HG03139 (cell line): ENCODE measurements at regions not wholly inside any gene's neighbourhood (a gene's known extent, or its start where the extent isn't known, plus 50 kb on each side); places are given as distances from the start of the nearest gene placed in this dataset.

Experiments
- ATAC-seq: cut with Tn5 transposase; IDR thresholded peaks from one replicate; pipeline ENCODE4 v1.9.1; 2021; ENCODE audit not compliant: unreplicated experiment

GRCh38 chr6:8733879-8734278 lies 298.5 kb upstream of the SLC35B3 start:
- no peak for ATAC-seq

- ATAC-seq: no peak
Observed at GRCh38 chr6:8731874-8732273, 296.5 kb upstream of the SLC35B3 start.

GRCh38 chr6:8710668-8711431 lies 275.5 kb upstream of the SLC35B3 start:
- ATAC-seq: no peak

- no peak for ATAC-seq
Observed at GRCh38 chr6:8707956-8708772, 272.8 kb upstream of the SLC35B3 start.

- ATAC-seq: no peak
Observed at GRCh38 chr6:8707369-8707768, 272.0 kb upstream of the SLC35B3 start.

GRCh38 chr6:8705435-8706020 lies 270.2 kb upstream of the SLC35B3 start:
- ATAC-seq: no peak

- ATAC-seq: no peak
Observed at GRCh38 chr6:8703059-8703458, 267.7 kb upstream of the SLC35B3 start.

GRCh38 chr6:8688821-8689220 lies 253.5 kb upstream of the SLC35B3 start:
- no peak for ATAC-seq

GRCh38 chr6:8686077-8686476 lies 250.7 kb upstream of the SLC35B3 start:
- ATAC-seq: no peak

- no peak for ATAC-seq
Observed at GRCh38 chr6:8683204-8683603, 247.9 kb upstream of the SLC35B3 start.

GRCh38 chr6:8679823-8680222 lies 244.5 kb upstream of the SLC35B3 start:
- no peak for ATAC-seq

- ATAC-seq: no peak
Observed at GRCh38 chr6:8678466-8678865, 243.1 kb upstream of the SLC35B3 start.

GRCh38 chr6:8674126-8674525 lies 238.8 kb upstream of the SLC35B3 start:
- ATAC-seq: no peak

- ATAC-seq: no peak
Observed at GRCh38 chr6:8672882-8673281, 237.5 kb upstream of the SLC35B3 start.

GRCh38 chr6:8670792-8671191 lies 235.4 kb upstream of the SLC35B3 start:
- ATAC-seq: no peak

- no peak for ATAC-seq
Observed at GRCh38 chr6:8664700-8665099, 229.4 kb upstream of the SLC35B3 start.

- no peak for ATAC-seq
Observed at GRCh38 chr6:8664070-8664469, 228.7 kb upstream of the SLC35B3 start.

- ATAC-seq: no peak
Observed at GRCh38 chr6:8659404-8660189, 224.3 kb upstream of the SLC35B3 start.

GRCh38 chr6:8658416-8658815 lies 223.1 kb upstream of the SLC35B3 start:
- no peak for ATAC-seq

GRCh38 chr6:8657522-8657921 lies 222.2 kb upstream of the SLC35B3 start:
- ATAC-seq: no peak
